Embryonic facial prominence (tissue), 1 donor: ENCODE measurements at regions not wholly inside any gene's neighbourhood (a gene's known extent, or its start where the extent isn't known, plus 50 kb on each side); places are given as distances from the start of the nearest gene placed in this dataset.

Experiments used
- DNase-seq: peaks from one replicate; pipeline ENCODE4 v3.0.0-alpha.2; 2016; ENCODE audit errors: extremely low spot score

DNA sequence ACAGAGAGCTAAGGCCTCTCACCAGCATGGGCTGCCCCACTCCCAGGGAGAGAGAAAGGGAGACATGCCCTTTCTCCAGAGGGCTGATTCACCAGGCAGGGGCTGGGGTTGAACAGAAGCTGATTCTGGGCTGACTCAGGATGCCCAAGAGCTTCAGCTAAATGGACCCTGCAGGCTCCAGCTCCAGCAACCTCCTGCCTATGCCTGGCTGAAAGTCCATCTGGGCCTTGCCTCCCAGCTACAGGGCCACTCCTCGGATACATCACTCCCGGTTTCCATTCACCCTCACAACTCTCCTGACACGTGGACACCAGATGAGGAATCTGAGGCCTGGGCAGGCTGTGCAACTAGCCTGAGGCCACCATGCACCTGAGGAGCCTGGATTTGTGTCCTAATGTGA, 215.5 kb downstream of the BUD13 start:
- DNase-seq, result no peak

DNA sequence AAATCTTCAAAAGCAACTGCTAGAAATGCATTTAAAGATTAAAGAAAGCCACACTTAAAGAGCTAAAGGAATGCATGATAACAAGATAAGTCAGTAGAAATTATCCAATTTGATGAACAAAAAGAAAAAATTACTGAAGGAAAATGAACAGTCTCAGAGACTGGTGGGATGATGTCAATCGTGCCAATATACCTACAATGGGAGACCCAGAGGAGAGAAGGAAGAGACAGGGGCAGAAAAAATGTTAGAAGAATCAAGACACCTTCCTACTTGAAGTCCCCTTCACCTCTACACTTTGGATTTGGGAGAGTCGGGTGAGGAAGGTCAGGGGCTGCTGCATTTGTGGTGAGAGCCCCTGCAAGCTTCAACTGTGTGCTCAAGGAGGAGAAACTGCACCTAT, 216.3 kb downstream of the BUD13 start:
- DNase-seq, result no peak

GRCh38 chr11:116553482-116553881, 219.3 kb downstream of the BUD13 start:
- no peak for DNase-seq

- DNase-seq, result no peak
Observed at GRCh38 chr11:116551576-116551975, 221.2 kb downstream of the BUD13 start.

DNA sequence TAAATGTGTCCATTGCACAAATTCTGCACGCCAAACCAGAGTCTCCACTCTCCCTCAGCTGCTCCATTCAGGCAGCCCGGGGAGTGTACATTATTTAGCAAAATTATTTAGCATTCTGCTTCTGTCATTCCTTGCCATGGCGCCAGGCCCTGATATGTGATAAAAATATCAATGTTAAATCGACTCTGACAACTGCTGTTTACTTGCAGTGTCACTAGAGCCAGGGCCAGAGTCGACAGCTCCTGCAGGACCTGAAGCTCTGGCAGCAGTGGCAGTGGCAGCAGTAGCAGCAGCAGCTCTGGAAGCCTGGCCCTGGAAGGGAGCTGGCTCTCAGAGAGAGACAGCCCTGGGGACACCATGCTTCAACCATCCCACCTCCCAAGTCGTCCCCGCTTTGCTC, 224.5 kb downstream of the BUD13 start:
- no peak for DNase-seq

DNA sequence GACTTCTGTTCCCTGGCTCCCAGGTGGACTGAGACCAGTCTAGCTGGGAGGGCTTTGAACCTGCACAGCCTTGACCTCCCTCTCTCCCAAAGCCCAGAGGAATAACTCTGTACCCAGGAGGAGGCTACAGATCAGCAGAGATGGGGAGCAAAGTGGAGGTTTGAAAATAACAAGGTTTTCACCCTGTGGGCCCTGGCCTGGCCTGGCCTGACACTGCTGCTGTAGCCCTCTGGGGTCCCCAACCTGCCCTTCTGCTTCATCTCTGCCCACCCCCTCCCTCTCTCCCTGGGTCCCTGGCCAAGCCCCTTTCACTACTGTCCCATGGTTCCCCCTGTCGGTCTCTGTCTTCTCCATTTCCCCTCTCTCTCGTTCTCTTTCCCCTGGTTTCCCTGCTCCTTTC, 225.2 kb downstream of the BUD13 start:
- no peak for DNase-seq

DNA sequence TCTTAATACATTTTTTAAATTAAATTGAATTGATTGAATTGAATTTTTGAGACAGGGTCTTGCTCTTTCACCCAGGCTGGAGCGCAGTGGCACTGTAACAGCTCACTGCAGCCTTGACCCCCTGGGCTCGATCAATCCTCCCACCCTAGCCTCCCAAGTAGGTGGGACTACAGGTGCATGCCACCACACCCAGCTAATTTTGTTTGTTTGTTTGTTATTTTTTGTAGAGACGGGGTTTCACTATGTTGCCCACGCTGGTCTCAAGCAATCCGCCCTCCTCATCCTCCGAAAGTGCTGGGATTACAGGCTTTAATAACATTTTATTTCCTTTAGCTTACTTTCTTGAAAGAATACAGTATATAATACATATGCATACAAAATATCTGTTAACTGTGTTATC, 226.9 kb downstream of the BUD13 start:
- no peak for DNase-seq

DNA sequence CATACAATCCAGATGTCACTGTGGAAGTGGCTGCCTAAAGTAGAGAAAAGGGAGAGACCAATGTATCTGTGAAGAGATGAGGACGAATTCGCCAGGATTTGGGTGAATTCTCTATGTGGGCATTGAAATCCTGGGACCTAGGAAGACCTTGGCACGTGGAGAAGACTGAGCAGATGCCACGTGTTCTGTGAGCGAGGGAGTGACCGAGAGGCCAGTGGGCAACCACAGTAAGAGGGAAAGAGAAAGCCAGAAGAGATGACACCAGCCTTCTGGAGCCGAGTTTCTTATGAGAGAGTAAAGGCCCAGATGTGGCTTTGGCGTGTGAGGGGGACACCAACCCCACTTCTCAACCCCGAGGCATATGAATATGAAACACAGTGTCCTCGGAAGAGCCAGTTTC, 228.1 kb downstream of the BUD13 start:
- no peak for DNase-seq

GRCh38 chr11:116543911-116544475, 228.8 kb downstream of the BUD13 start:
- no peak for DNase-seq

DNA sequence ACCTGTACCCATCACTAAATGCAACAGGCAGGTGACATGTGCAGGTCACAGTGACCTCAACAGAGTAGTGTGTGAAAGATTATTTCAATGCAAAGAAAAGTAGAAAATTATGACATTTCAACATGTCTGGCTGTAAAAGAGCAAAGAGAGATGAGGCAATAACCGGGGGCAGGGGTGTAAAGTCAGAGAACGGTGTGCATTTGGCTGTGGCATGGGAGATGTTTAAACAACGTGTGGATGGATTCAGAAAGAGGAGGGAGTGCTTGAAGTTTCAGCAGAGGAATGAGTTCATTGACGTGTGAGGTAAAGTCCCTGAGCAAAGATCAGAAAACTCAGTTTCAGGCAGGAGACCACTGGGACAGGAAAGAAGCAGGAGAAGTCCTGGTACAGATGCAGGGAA, 229.7 kb downstream of the BUD13 start:
- no peak for DNase-seq

DNA sequence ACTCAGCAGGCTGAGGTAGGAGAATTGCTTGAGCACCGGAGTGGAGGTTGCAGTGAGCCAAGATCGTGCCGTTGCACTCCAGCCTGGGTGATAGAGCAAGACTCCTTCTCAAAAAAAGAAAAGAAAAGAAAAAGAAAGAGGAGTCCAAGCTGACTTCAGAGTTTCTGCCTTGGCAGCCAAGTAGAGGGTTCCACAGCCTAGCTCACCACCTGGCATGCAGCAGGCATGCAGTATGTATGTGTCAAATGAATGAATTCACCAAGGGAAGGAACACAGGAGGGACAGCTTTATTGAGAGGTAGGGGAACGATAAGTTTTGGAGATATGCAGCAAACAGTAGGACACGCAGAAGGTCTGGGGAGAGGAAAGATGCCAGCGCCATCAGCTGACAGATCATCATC, 230.4 kb downstream of the BUD13 start:
- no peak for DNase-seq

DNA sequence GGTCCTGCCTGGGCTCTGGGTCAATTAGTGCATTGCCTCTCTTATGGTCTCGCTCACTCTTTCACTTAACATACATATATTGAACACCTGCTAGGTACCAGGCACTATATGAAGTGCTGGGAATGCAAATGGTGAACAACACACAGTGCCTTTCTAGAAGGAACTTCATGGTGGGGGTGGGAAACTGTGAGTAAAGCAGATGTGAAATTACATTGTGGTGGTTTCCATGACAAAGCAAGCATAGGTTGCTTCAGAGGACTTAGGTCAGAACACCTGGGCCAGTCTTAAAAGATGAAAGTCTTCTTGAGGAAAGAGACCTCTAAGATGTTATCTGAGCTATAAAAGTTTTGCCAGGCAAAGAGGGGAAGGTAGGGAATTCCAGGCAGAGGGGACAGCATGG, 231.3 kb downstream of the BUD13 start:
- no peak for DNase-seq

- DNase-seq, result no peak
Observed at GRCh38 chr11:116540645-116541304, 232.0 kb downstream of the BUD13 start.

DNA sequence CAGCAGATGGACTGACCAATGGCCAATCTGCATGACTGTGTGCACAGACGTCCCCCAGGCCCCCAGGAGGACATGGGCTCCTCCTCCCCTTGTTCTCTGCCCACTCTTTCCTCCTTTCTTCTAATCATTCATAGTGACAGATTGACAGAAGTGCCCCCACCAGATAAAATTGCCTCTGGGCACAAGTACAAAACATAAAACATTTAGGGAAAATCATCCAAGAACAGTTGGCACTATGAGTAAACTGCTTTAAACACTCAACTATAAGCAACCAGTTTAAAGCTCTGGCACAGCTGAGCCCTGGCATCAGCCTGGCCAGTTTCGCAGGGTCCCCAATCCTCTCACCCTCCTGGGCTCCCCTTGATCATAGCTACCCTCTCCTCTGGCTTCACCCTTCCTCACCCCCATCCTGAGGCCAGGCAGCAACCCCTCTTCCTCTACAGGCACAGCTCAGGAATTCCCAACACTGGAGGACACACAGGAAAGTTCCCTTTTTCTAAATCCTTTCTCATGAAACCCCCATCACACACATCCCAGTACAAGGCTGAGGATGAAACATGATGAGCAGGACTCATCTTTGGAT, 232.9 kb downstream of the BUD13 start:
- no peak for DNase-seq

GRCh38 chr11:116539211-116539610, 233.6 kb downstream of the BUD13 start:
- DNase-seq, result no peak

- DNase-seq, result no peak
Observed at GRCh38 chr11:116538677-116539076, 234.1 kb downstream of the BUD13 start.

DNA sequence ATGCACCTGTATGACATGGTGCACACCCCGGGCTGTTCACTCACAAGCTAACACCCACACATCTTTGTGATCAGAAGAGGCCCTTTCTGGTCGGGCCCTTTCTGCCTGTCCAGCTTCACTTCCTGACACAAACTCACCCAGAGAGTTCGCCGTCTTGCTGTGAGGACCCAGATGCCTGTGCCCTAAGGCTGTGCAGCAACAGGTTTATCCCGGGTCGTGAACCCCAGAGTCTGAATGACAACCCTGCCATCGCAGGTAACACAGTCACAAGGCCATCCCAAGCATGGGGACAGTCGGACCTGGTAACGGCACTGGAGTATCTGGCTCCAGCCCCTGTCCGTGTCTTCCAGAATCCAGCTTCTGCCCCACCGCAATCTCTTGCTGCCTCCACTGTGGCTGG, 235.1 kb downstream of the BUD13 start:
- no peak for DNase-seq

DNA sequence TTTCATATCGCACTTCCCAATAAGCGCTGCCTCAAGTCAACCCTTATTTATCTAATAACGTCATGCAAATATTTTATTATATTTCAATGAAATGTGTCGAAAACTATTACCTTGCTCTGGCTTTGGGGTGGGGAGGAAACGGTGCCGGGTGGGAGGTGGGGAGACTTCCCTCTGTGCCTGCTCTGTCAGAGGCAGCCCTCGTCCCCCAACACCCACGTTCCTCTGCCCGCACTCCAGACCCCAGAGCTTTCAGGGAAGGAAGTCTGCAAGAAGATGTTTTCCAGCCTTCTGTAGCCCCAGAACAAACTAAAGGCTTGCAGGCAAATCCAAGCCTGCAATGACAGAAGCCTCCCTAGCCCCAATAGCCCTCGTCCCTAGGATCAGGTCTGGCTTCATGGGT, 235.7 kb downstream of the BUD13 start:
- DNase-seq, result no peak

- DNase-seq, result no peak
Observed at GRCh38 chr11:116536416-116536815, 236.4 kb downstream of the BUD13 start.

GRCh38 chr11:116535994-116536393, 236.8 kb downstream of the BUD13 start:
- no peak for DNase-seq

- DNase-seq, result no peak
Observed at GRCh38 chr11:116535120-116535519, 237.7 kb downstream of the BUD13 start.

- DNase-seq, result no peak
Observed at GRCh38 chr11:116534270-116534975, 238.4 kb downstream of the BUD13 start.

- DNase-seq, result no peak
Observed at GRCh38 chr11:116533186-116533825, 239.5 kb downstream of the BUD13 start.
